Vagina (tissue), 2 donors: ENCODE measurements at regions not wholly inside any gene's neighbourhood (a gene's known extent, or its start where the extent isn't known, plus 50 kb on each side); places are given as distances from the start of the nearest gene placed in this dataset.

Experiments
- POLR2A ChIP-seq, 2 donors: fragments of 450-650 bp; IDR thresholded peaks; one replicate each; pipeline ENCODE4 v1.6.1; 2017; ENCODE audit warnings: antibody characterized with exemption in 2 of 2, mild to moderate bottlenecking in 2 of 2, moderate library complexity in 2 of 2
- POLR2AphosphoS5 ChIP-seq, 2 donors: sonication (generic); formaldehyde crosslinking; IDR thresholded peaks; one replicate each; pipeline ENCODE4 v1.9.0; 2017; ENCODE audit warnings: antibody characterized with exemption in 2 of 2, mild to moderate bottlenecking in 2 of 2, low read depth in 1 of 2; ENCODE audit not compliant: insufficient read depth in 1 of 2
- TF ChIP-seq, protein P1 (sequence below), 3 experiments: fragments of 450-650 bp in 2 of 3; fragments of 200-600 bp in 1 of 3; sonication (generic) in 1 of 3; IDR thresholded peaks; one replicate each; pipeline ENCODE4 v1.5.1; 2017 to 2019; ENCODE audit warnings: antibody characterized with exemption in 3 of 3, mild to moderate bottlenecking in 2 of 3, moderate library complexity in 2 of 3

DNA sequence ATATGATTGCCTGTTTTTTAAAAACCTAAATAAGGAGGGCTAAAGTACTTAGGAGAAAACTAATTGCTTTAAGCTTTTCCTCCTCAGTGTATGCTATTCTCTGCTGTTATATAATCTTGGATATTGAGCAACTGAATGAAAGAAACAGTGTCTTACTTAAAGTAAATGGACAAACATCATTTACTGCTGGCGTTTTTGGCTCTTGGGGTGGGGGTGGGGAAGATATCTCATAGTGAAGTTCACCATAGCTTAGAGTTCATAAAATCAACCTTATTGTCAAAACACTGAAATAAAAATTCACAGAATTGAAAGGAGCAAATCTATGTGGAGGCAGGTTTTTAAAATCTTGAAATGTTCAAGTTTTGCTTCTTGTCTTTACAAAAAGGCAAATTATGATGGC lies 256.4 kb upstream of the SOX2 start:
- TF ChIP-seq, protein P1, sequence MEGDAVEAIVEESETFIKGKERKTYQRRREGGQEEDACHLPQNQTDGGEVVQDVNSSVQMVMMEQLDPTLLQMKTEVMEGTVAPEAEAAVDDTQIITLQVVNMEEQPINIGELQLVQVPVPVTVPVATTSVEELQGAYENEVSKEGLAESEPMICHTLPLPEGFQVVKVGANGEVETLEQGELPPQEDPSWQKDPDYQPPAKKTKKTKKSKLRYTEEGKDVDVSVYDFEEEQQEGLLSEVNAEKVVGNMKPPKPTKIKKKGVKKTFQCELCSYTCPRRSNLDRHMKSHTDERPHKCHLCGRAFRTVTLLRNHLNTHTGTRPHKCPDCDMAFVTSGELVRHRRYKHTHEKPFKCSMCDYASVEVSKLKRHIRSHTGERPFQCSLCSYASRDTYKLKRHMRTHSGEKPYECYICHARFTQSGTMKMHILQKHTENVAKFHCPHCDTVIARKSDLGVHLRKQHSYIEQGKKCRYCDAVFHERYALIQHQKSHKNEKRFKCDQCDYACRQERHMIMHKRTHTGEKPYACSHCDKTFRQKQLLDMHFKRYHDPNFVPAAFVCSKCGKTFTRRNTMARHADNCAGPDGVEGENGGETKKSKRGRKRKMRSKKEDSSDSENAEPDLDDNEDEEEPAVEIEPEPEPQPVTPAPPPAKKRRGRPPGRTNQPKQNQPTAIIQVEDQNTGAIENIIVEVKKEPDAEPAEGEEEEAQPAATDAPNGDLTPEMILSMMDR (IDR thresholded peaks at IDR 0.05): no peak
- TF ChIP-seq POLR2AphosphoS5 (IDR thresholded peaks at IDR 0.05; ENCODE audit: insufficient read depth in 1 of 2, low read depth in 1 of 2) (no peak), POLR2A (IDR thresholded peaks at IDR 0.05) (no peak)
